ENCODE measurements at regions not wholly inside any gene's neighbourhood (a gene's known extent, or its start where the extent isn't known, plus 50 kb on each side); places are given as distances from the start of the nearest gene placed in this dataset.

GRCh38 chr12:58306266-58307000 is 365.1 kb downstream of the ATP23 start:
- H3K9me3 Mint-ChIP-seq (ENCODE audit: low read depth) = peaks cover 6% of the 10 kb centered on the region
- CTCF ChIA-PET = interaction anchor here (1.4 kb wide), 1 partner anchor 19 kb away, joined by 3 read pairs; no protein-coding TSS in a partner anchor

GRCh38 chr12:58309806-58310205 is 368.4 kb downstream of the ATP23 start:
- ChIA-PET CTCF (no interaction called here), POLR2A (no interaction called here)
- H3K9me3 Mint-ChIP-seq (ENCODE audit: low read depth) = peaks cover 6% of the 10 kb centered on the region
- peaks cover 4% of the 10 kb centered on the region for H3K27me3 Mint-ChIP-seq
- no peak for ATAC-seq
- intact Hi-C loops (cut with DNase I, micrococcal nuclease) = no loop called here
- H3K36me3 Mint-ChIP-seq (ENCODE audit: low read depth) = no peaks in the 10 kb centered on the region
- H3K27ac Mint-ChIP-seq = no peak overlapping the region
- no peak for DNase-seq
- no peaks in the 10 kb centered on the region for H3K4me1 Mint-ChIP-seq
- no peak overlapping the region for H3K4me3 Mint-ChIP-seq

More at GRCh38 chr12:58306266-58307000, 365.1 kb downstream of the ATP23 start:
- DNase-seq = no peak
- Mint-ChIP-seq H3K4me1 (no peaks in the 10 kb centered on the region), H3K27me3 (peaks cover 2% of the 10 kb centered on the region), H3K4me3 (no peak overlapping the region), H3K36me3 (ENCODE audit: low read depth) (no peaks in the 10 kb centered on the region), H3K27ac (no peak overlapping the region)
- POLR2A ChIA-PET = no interaction called here
- ATAC-seq = no peak
- intact Hi-C loops (cut with DNase I, micrococcal nuclease) = no loop called here

- intact Hi-C loops (cut with DNase I, micrococcal nuclease) = no loop called here
- H3K4me3 Mint-ChIP-seq = no peak overlapping the region
- ATAC-seq = no peak
- peaks cover 6% of the 10 kb centered on the region for H3K9me3 Mint-ChIP-seq (ENCODE audit: low read depth)
- H3K4me1 Mint-ChIP-seq = no peaks in the 10 kb centered on the region
- H3K36me3 Mint-ChIP-seq (ENCODE audit: low read depth) = no peaks in the 10 kb centered on the region
- ChIA-PET POLR2A (no interaction called here), CTCF (no interaction called here)
- H3K27me3 Mint-ChIP-seq = peaks cover 4% of the 10 kb centered on the region
- no peak overlapping the region for H3K27ac Mint-ChIP-seq
- no peak for DNase-seq
Observed at GRCh38 chr12:58310368-58310767, 369.0 kb downstream of the ATP23 start.

GRCh38 chr12:58310809-58311622 is 369.6 kb downstream of the ATP23 start:
- peaks cover 6% of the 10 kb centered on the region for H3K9me3 Mint-ChIP-seq (ENCODE audit: low read depth)
- no peak for ATAC-seq
- H3K27ac Mint-ChIP-seq = no peak overlapping the region
- no peaks in the 10 kb centered on the region for H3K4me1 Mint-ChIP-seq
- ChIA-PET POLR2A (no interaction called here), CTCF (no interaction called here)
- no peak overlapping the region for H3K4me3 Mint-ChIP-seq
- DNase-seq = no peak
- peaks cover 4% of the 10 kb centered on the region for H3K27me3 Mint-ChIP-seq
- H3K36me3 Mint-ChIP-seq (ENCODE audit: low read depth) = no peaks in the 10 kb centered on the region
- intact Hi-C loops (cut with DNase I, micrococcal nuclease) = no loop called here

GRCh38 chr12:58313091-58313855 is 371.9 kb downstream of the ATP23 start:
- H3K27me3 Mint-ChIP-seq = peaks cover 7% of the 10 kb centered on the region
- CTCF ChIA-PET = no interaction called here

GRCh38 chr12:58314610-58315009 is 373.2 kb downstream of the ATP23 start:
- DNase-seq = no peak
- H3K4me3 Mint-ChIP-seq = no peak overlapping the region
- H3K27ac Mint-ChIP-seq = no peak overlapping the region
- ChIA-PET CTCF (no interaction called here), POLR2A (no interaction called here)
- H3K36me3 Mint-ChIP-seq (ENCODE audit: low read depth) = no peaks in the 10 kb centered on the region
- no peak for ATAC-seq
- intact Hi-C loops (cut with DNase I, micrococcal nuclease) = no loop called here
- no peaks in the 10 kb centered on the region for H3K4me1 Mint-ChIP-seq
- peaks cover 7% of the 10 kb centered on the region for H3K27me3 Mint-ChIP-seq
- peaks cover 4% of the 10 kb centered on the region for H3K9me3 Mint-ChIP-seq (ENCODE audit: low read depth)

More at GRCh38 chr12:58313091-58313855, 371.9 kb downstream of the ATP23 start:
- ATAC-seq (no peak), DNase-seq (no peak)
- Mint-ChIP-seq H3K36me3 (ENCODE audit: low read depth) (no peaks in the 10 kb centered on the region), H3K27ac (no peak overlapping the region), H3K4me1 (no peaks in the 10 kb centered on the region), H3K4me3 (no peak overlapping the region), H3K9me3 (ENCODE audit: low read depth) (peaks cover 3% of the 10 kb centered on the region)
- POLR2A ChIA-PET = no interaction called here
- intact Hi-C loops (cut with DNase I, micrococcal nuclease) = no loop called here

GRCh38 chr12:58316926-58317325 is 375.6 kb downstream of the ATP23 start:
- peaks cover 4% of the 10 kb centered on the region for H3K27me3 Mint-ChIP-seq
- ATAC-seq (no peak), DNase-seq (no peak)
- H3K4me3 Mint-ChIP-seq = no peak overlapping the region
- CTCF ChIA-PET = no interaction called here
- POLR2A ChIA-PET = no interaction called here
- peaks cover 4% of the 10 kb centered on the region for H3K9me3 Mint-ChIP-seq (ENCODE audit: low read depth)
- H3K27ac Mint-ChIP-seq = no peak overlapping the region
- no peaks in the 10 kb centered on the region for H3K36me3 Mint-ChIP-seq (ENCODE audit: low read depth)
- intact Hi-C loops (cut with DNase I, micrococcal nuclease) = no loop called here
- H3K4me1 Mint-ChIP-seq = no peaks in the 10 kb centered on the region

- ATAC-seq (no peak), DNase-seq (no peak)
- Mint-ChIP-seq H3K4me1 (no peaks in the 10 kb centered on the region), H3K27ac (no peak overlapping the region), H3K27me3 (peaks cover 3% of the 10 kb centered on the region), H3K4me3 (no peak overlapping the region), H3K9me3 (ENCODE audit: low read depth) (peaks cover 4% of the 10 kb centered on the region), H3K36me3 (ENCODE audit: low read depth) (no peaks in the 10 kb centered on the region)
- ChIA-PET CTCF (interaction anchor here (0.6 kb wide), 2 partner anchors 19 to 43 kb away, joined by 3 to 4 read pairs; no protein-coding TSS in a partner anchor), POLR2A (no interaction called here)
- intact Hi-C loops (cut with DNase I, micrococcal nuclease) = no loop called here
Observed at GRCh38 chr12:58321414-58321813, 380.0 kb downstream of the ATP23 start.

- CTCF ChIA-PET = interaction anchor here (0.6 kb wide), 1 partner anchor 35 kb away, joined by 3 read pairs; no protein-coding TSS in a partner anchor
- no peak for ATAC-seq
- Mint-ChIP-seq H3K27ac (no peak overlapping the region), H3K4me1 (no peaks in the 10 kb centered on the region), H3K9me3 (ENCODE audit: low read depth) (peaks cover 2% of the 10 kb centered on the region), H3K36me3 (ENCODE audit: low read depth) (no peaks in the 10 kb centered on the region), H3K4me3 (no peak overlapping the region), H3K27me3 (no peaks in the 10 kb centered on the region)
- intact Hi-C loops (cut with DNase I, micrococcal nuclease) = no loop called here
- DNase-seq = no peak
- POLR2A ChIA-PET = no interaction called here
Observed at GRCh38 chr12:58323676-58324075, 382.3 kb downstream of the ATP23 start.

GRCh38 chr12:58325561-58325960 is 384.2 kb downstream of the ATP23 start:
- intact Hi-C loops (cut with DNase I, micrococcal nuclease) = no loop called here
- Mint-ChIP-seq H3K27ac (no peak overlapping the region), H3K4me3 (no peak overlapping the region), H3K4me1 (no peaks in the 10 kb centered on the region), H3K27me3 (no peaks in the 10 kb centered on the region), H3K9me3 (ENCODE audit: low read depth) (no peaks in the 10 kb centered on the region), H3K36me3 (ENCODE audit: low read depth) (no peaks in the 10 kb centered on the region)
- DNase-seq (no peak), ATAC-seq (no peak)
- ChIA-PET CTCF (interaction anchor here (0.6 to 1.3 kb wide), 3 partner anchors 15 to 459 kb away, joined by 3 read pairs; no protein-coding TSS in a partner anchor), POLR2A (no interaction called here)

- Mint-ChIP-seq H3K9me3 (ENCODE audit: low read depth) (no peaks in the 10 kb centered on the region), H3K4me1 (no peaks in the 10 kb centered on the region), H3K4me3 (no peak overlapping the region), H3K27me3 (no peaks in the 10 kb centered on the region), H3K36me3 (ENCODE audit: low read depth) (no peaks in the 10 kb centered on the region), H3K27ac (no peak overlapping the region)
- ATAC-seq (no peak), DNase-seq (no peak)
- intact Hi-C loops (cut with DNase I, micrococcal nuclease) = no loop called here
- ChIA-PET CTCF (interaction anchor here (1.3 kb wide), 1 partner anchor 14 kb away, joined by 3 read pairs; no protein-coding TSS in a partner anchor), POLR2A (no interaction called here)
Observed at GRCh38 chr12:58326534-58326933, 385.2 kb downstream of the ATP23 start.

Measured in activated CD4-positive, alpha-beta T cell treated with anti-CD3 and anti-CD28 coated beads for 36 hours (primary cell).